Adipocyte (in vitro differentiated cells): ENCODE measurements at regions not wholly inside any gene's neighbourhood (a gene's known extent, or its start where the extent isn't known, plus 50 kb on each side); places are given as distances from the start of the nearest gene placed in this dataset.
A peak's percentile ranks its signal among the peaks of the same experiment; 100 is the strongest.

Experiments
- DNase-seq: peaks from one replicate; pipeline ENCODE4 v3.0.0-alpha.2; 2015; ENCODE audit warnings: low read depth
- H3K27me3 ChIP-seq: replicated peaks from 2 replicates; pipeline ENCODE4 v1.7.0; 2013; ENCODE audit warnings: mild to moderate bottlenecking, low read length, moderate library complexity; ENCODE audit not compliant: control insufficient read depth, insufficient read depth
- H3K36me3 ChIP-seq: 2 replicates; pipeline ENCODE4 v1.7.0; 2013; ENCODE audit warnings: low read length, mild to moderate bottlenecking, moderate library complexity; ENCODE audit not compliant: control insufficient read depth, insufficient read depth, severe bottlenecking
- H3K4me1 ChIP-seq: 2 replicates; pipeline ENCODE4 v1.7.0; 2013; ENCODE audit warnings: mild to moderate bottlenecking, low read length, moderate library complexity; ENCODE audit not compliant: control insufficient read depth, insufficient read depth
- H3K4me3 ChIP-seq: 2 replicates; pipeline ENCODE4 v1.7.0; 2013; ENCODE audit warnings: mild to moderate bottlenecking, low read length, moderate library complexity
- H3K9ac ChIP-seq: 2 replicates; pipeline ENCODE4 v1.7.0; 2013; ENCODE audit warnings: mild to moderate bottlenecking, low read length, moderate library complexity
- H3K9me3 ChIP-seq: 2 replicates; pipeline ENCODE4 v1.7.0; 2013; ENCODE audit warnings: mild to moderate bottlenecking, low read length, moderate library complexity; ENCODE audit not compliant: control insufficient read depth

- DNase-seq: no peak
- no peaks in the 10 kb centered on the region for H3K9me3 ChIP-seq
- H3K9ac ChIP-seq: no peak overlapping the region
- no peaks in the 10 kb centered on the region for H3K36me3 ChIP-seq
- H3K27me3 ChIP-seq: no peaks in the 10 kb centered on the region
- no peaks in the 10 kb centered on the region for H3K4me1 ChIP-seq
- H3K4me3 ChIP-seq: no peak overlapping the region
Observed at GRCh38 chr4:155099231-155099630, 109.2 kb upstream of the NPY2R start.

DNA sequence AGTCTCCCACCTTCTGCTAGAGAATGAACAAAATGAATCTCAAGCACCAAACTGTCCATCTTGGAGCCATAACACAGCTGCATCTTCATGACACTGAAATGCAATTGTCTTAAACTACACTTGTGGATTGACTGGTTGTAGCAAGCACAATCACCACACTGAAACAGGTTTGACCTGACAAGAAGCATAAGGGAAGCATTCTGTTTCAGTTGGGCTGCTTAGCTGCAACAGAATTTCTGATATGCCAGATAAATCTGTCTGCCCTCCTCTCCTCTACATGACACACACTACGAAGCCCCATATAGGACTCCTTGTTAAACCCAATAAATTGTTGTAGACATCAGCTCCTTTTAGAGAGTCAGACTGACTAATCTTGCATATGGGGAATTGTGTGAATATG, 101.8 kb upstream of the NPY2R start:
- no peak for DNase-seq
- no peaks in the 10 kb centered on the region for H3K36me3 ChIP-seq

GRCh38 chr4:155107059-155107458, 101.4 kb upstream of the NPY2R start:
- no peak overlapping the region for H3K4me3 ChIP-seq
- no peaks in the 10 kb centered on the region for H3K27me3 ChIP-seq
- H3K36me3 ChIP-seq: no peaks in the 10 kb centered on the region
- DNase-seq: no peak
- no peaks in the 10 kb centered on the region for H3K9me3 ChIP-seq
- no peaks in the 10 kb centered on the region for H3K4me1 ChIP-seq
- no peak overlapping the region for H3K9ac ChIP-seq

More for the DNA sequence above, 101.8 kb upstream of the NPY2R start:
- H3K9ac ChIP-seq: no peak overlapping the region
- no peak overlapping the region for H3K4me3 ChIP-seq
- H3K27me3 ChIP-seq: no peaks in the 10 kb centered on the region
- no peaks in the 10 kb centered on the region for H3K4me1 ChIP-seq
- no peaks in the 10 kb centered on the region for H3K9me3 ChIP-seq

- Histone ChIP-seq H3K9me3 (peaks cover 11% of the 10 kb centered on the region), H3K4me3 (no peak overlapping the region), H3K27me3 (no peaks in the 10 kb centered on the region), H3K9ac (no peak overlapping the region), H3K4me1 (no peaks in the 10 kb centered on the region), H3K36me3 (no peaks in the 10 kb centered on the region)
- no peak for DNase-seq
Observed at GRCh38 chr4:155114790-155115189, 93.6 kb upstream of the NPY2R start.

DNA sequence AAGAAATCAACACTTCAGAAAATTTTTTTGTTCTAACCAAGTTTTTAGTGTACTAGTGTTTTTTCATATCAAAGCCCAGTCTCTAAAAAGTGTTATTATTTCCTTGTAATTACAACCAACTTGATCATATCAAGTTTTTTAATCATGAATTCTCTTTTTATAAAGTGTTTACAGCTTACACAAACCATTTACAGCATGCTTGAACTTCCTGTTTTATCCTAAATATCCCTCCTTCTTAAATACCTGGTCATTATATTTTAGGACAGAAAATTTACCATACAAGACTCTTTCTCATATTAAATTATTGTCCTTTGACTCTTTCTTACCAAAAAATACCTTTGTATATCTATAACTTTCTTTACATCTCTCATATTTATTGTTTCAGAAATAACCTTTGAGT, 89.4 kb upstream of the NPY2R start:
- no peak overlapping the region for H3K4me3 ChIP-seq
- H3K27me3 ChIP-seq: no peaks in the 10 kb centered on the region
- no peaks in the 10 kb centered on the region for H3K4me1 ChIP-seq
- no peak overlapping the region for H3K9ac ChIP-seq
- H3K36me3 ChIP-seq: no peaks in the 10 kb centered on the region
- peaks cover 14% of the 10 kb centered on the region for H3K9me3 ChIP-seq
- no peak for DNase-seq

DNA sequence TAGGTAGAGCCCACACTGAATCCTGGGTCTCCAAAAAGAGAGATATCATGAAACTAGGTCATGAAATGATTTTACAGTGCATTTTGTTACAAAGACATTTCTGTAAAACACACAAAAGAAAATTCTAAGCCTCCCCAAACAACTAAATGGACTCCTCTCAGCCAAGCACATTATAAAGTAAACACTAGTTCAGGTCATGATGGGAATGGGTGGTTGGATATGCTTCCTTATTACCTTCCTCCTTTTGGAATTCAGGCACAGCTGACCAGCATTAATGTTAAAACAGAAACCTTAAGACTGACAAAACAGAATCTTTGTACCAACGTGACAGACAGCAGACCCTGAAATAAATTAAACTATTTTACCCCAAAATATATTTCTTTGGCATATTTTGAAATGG, 87.9 kb upstream of the NPY2R start:
- Histone ChIP-seq H3K4me3 (no peak overlapping the region), H3K4me1 (no peaks in the 10 kb centered on the region), H3K27me3 (no peaks in the 10 kb centered on the region), H3K9me3 (peaks cover 14% of the 10 kb centered on the region), H3K9ac (no peak overlapping the region), H3K36me3 (no peaks in the 10 kb centered on the region)
- DNase-seq: no peak

DNA sequence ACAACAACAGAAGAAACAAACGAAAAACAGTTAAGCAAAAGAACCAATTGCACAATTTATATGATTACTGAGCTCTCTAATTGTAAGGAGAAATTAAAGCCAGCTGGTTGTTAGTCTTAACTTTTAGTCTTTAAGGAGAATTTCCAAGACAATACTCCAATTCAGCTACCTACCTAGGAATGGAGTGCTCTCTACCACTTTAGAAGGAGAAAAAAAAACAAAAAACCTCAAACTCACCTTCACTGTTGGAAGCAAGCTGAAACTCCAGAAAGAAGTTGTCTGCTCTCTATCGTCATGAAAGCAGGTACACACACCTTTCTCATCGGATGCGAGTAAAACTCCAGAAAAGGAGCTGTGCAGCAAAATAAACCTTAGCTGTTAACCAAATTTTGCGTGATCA, 86.1 kb upstream of the NPY2R start:
- H3K27me3 ChIP-seq: no peaks in the 10 kb centered on the region
- H3K36me3 ChIP-seq: no peaks in the 10 kb centered on the region
- peak; percentile 23 for DNase-seq
- H3K4me1 ChIP-seq: no peaks in the 10 kb centered on the region
- peaks cover 12% of the 10 kb centered on the region for H3K9me3 ChIP-seq
- H3K9ac ChIP-seq: no peak overlapping the region
- H3K4me3 ChIP-seq: no peak overlapping the region

DNA sequence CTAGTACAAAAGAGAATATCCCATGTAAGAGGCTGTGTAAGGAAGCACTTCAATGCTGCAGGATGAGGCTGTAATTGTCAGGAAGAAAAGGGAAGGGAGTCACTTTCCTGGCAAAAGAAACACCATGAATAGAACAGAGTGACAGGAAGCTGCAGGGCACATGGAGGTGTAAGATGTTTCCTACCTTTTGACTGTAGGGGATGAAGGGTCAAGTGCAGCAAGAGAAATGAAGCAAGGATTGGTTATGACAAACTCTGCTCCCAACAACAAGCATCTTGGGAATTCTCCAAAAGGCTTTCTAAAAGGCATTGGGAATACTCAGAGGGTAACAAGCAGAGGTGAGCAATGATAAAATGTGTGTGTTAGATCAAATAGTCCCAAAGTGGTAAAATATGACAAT, 74.3 kb upstream of the NPY2R start:
- H3K36me3 ChIP-seq: no peaks in the 10 kb centered on the region
- H3K9ac ChIP-seq: no peak overlapping the region
- DNase-seq: no peak
- no peaks in the 10 kb centered on the region for H3K27me3 ChIP-seq
- H3K4me1 ChIP-seq: no peaks in the 10 kb centered on the region
- H3K4me3 ChIP-seq: no peak overlapping the region
- H3K9me3 ChIP-seq: peaks cover 9% of the 10 kb centered on the region

- Histone ChIP-seq H3K36me3 (no peaks in the 10 kb centered on the region), H3K9me3 (no peaks in the 10 kb centered on the region)
Observed at GRCh38 chr4:155140889-155141288, 67.5 kb upstream of the NPY2R start.

DNA sequence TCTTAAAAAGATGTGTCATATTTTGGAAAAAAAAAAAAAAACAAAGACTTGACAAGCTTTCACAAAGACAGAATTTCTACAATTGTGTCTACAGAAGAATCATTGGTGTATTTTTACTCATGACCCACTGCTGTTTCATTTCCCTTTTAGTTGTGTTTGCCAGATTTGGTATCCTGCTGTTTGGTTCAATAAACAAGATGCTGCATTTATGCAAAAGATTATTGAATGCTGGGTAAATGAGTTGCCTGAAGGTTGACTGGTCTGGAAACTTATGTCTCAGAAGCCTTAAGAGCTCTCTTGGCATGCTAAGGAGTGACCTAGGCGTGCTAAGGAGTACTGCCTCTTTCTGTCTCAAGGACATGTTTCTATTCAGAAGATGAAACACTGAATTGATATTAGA, 64.9 kb upstream of the NPY2R start:
- Histone ChIP-seq H3K4me3 (no peak overlapping the region), H3K36me3 (no peaks in the 10 kb centered on the region), H3K4me1 (no peaks in the 10 kb centered on the region), H3K9ac (no peak overlapping the region), H3K9me3 (no peaks in the 10 kb centered on the region), H3K27me3 (no peaks in the 10 kb centered on the region)
- no peak for DNase-seq

More at GRCh38 chr4:155140889-155141288, 67.5 kb upstream of the NPY2R start:
- Histone ChIP-seq H3K4me1 (no peaks in the 10 kb centered on the region), H3K9ac (no peak overlapping the region), H3K27me3 (no peaks in the 10 kb centered on the region), H3K4me3 (no peak overlapping the region)
- DNase-seq: no peak
